Mammary epithelial cell (primary cell): ENCODE measurements at regions not wholly inside any gene's neighbourhood (a gene's known extent, or its start where the extent isn't known, plus 50 kb on each side); places are given as distances from the start of the nearest gene placed in this dataset.

Source experiments
- EZH2 ChIP-seq: IDR thresholded peaks from 2 replicates; pipeline ENCODE4 v1.6.1; 2012; ENCODE audit warnings: low read length, inconsistent platforms, borderline replicate concordance
- TF ChIP-seq, protein P1 (sequence below), 2 donors: IDR thresholded peaks in 1 of 2; conservative IDR thresholded peaks in 1 of 2; 2 replicates each; pipeline ENCODE4 v1.5.1; 2011 to 2012; ENCODE audit warnings: inconsistent platforms in 2 of 2, low read length in 2 of 2, mild to moderate bottlenecking in 2 of 2, control low read depth in 1 of 2, low read depth in 1 of 2; ENCODE audit not compliant: insufficient read depth in 1 of 2; ENCODE audit errors: extremely low read depth in 1 of 2

DNA sequence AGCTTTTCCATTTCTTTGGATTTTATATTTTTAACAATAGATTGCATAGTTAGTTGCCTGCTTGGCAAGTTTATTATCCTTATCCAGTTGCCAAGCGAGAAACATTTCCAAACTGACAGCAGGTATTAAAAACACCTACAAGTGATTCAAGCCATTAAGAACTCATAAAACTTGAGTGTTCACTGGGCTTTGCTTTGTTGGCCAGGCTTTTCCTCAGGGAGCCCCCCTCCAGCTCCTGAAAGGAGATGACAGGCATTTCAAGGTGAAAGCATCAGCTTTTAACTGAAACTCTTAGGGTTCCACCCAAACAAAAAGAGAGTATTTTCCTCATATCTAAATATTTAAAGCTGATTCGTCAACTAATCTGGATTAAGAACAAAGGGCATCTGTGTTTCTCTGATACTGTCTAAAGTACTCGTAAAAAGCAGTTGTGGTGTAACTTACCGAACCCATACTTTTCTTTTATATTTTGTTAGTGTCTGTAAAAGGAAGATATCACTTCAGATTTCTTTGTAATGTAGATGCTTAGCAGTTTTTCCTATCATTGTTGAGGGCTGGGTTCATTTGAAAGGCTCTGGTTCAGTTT is 363.4 kb downstream of the OTOL1 start:
- TF ChIP-seq, protein P1, sequence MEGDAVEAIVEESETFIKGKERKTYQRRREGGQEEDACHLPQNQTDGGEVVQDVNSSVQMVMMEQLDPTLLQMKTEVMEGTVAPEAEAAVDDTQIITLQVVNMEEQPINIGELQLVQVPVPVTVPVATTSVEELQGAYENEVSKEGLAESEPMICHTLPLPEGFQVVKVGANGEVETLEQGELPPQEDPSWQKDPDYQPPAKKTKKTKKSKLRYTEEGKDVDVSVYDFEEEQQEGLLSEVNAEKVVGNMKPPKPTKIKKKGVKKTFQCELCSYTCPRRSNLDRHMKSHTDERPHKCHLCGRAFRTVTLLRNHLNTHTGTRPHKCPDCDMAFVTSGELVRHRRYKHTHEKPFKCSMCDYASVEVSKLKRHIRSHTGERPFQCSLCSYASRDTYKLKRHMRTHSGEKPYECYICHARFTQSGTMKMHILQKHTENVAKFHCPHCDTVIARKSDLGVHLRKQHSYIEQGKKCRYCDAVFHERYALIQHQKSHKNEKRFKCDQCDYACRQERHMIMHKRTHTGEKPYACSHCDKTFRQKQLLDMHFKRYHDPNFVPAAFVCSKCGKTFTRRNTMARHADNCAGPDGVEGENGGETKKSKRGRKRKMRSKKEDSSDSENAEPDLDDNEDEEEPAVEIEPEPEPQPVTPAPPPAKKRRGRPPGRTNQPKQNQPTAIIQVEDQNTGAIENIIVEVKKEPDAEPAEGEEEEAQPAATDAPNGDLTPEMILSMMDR (conservative IDR thresholded peaks at IDR 0.05 in 1 of 2, IDR thresholded peaks at IDR 0.05 in 1 of 2; ENCODE audit: extremely low read depth in 1 of 2, insufficient read depth in 1 of 2, low read depth in 1 of 2, low read length in 2 of 2): no peak
- TF ChIP-seq EZH2: no peak
